ENCODE measurements at regions not wholly inside any gene's neighbourhood (a gene's known extent, or its start where the extent isn't known, plus 50 kb on each side); places are given as distances from the start of the nearest gene placed in this dataset.
"Not testable (repeated sequence)": the region's sequence is repeated elsewhere in the genome, so short reads cannot be mapped to it uniquely, and the experiment has no call there.

- DNase-seq, result no peak
These were observed 174.9 kb upstream of the RPH3A start for GRCh38 chr12:112616469-112617152.

- no peak for DNase-seq
These were observed 174.4 kb upstream of the RPH3A start for GRCh38 chr12:112617153-112617505.

GRCh38 chr12:112627851-112628250 is 163.7 kb upstream of the RPH3A start:
- DNase-seq, result no peak

GRCh38 chr12:112631974-112632373 is 159.6 kb upstream of the RPH3A start:
- not testable (repeated sequence) for DNase-seq

- no peak for DNase-seq
These were observed 156.5 kb upstream of the RPH3A start for GRCh38 chr12:112635036-112635435.

GRCh38 chr12:112638420-112638819 is 153.1 kb upstream of the RPH3A start:
- no peak for DNase-seq

- DNase-seq, result peak; percentile 11
These were observed 146.0 kb upstream of the RPH3A start for GRCh38 chr12:112645586-112645985.

- DNase-seq, result no peak
These were observed 135.4 kb upstream of the RPH3A start for GRCh38 chr12:112656141-112656540.

- DNase-seq, result no peak
These were observed 127.0 kb upstream of the RPH3A start for GRCh38 chr12:112664569-112664968.

- no peak for DNase-seq
These were observed 125.6 kb upstream of the RPH3A start for GRCh38 chr12:112665958-112666357.

- no peak for DNase-seq
These were observed 120.0 kb upstream of the RPH3A start for GRCh38 chr12:112671564-112671963.

GRCh38 chr12:112674539-112674938 is 117.0 kb upstream of the RPH3A start:
- no peak for DNase-seq

GRCh38 chr12:112676507-112676906 is 115.0 kb upstream of the RPH3A start:
- DNase-seq, result no peak

- no peak for DNase-seq
These were observed 114.3 kb upstream of the RPH3A start for GRCh38 chr12:112677050-112677765.

GRCh38 chr12:112680993-112681392 is 110.6 kb upstream of the RPH3A start:
- no peak for DNase-seq

- DNase-seq, result no peak
These were observed 109.0 kb upstream of the RPH3A start for GRCh38 chr12:112682586-112682985.

- no peak for DNase-seq
These were observed 106.8 kb upstream of the RPH3A start for GRCh38 chr12:112684742-112685141.

GRCh38 chr12:112685321-112685720 is 106.2 kb upstream of the RPH3A start:
- DNase-seq, result no peak

GRCh38 chr12:112686373-112686772 is 105.2 kb upstream of the RPH3A start:
- DNase-seq, result no peak

GRCh38 chr12:112694065-112694464 is 97.5 kb upstream of the RPH3A start:
- DNase-seq, result no peak

- not testable (repeated sequence) for DNase-seq
These were observed 94.1 kb upstream of the RPH3A start for GRCh38 chr12:112697441-112697840.

- no peak for DNase-seq
These were observed 86.4 kb upstream of the RPH3A start for GRCh38 chr12:112705037-112705632.

- DNase-seq, result no peak
These were observed 81.1 kb upstream of the RPH3A start for GRCh38 chr12:112710414-112710813.

- DNase-seq, result no peak
These were observed 80.5 kb upstream of the RPH3A start for GRCh38 chr12:112711026-112711425.
